GM12872 (cell line): ENCODE measurements at regions not wholly inside any gene's neighbourhood (a gene's known extent, or its start where the extent isn't known, plus 50 kb on each side); places are given as distances from the start of the nearest gene placed in this dataset.

Experiments used
- TF ChIP-seq, protein P1 (sequence below): IDR thresholded peaks from 3 replicates; pipeline ENCODE4 v1.5.1; 2011; ENCODE audit warnings: low read depth, mild to moderate bottlenecking, low read length, moderate library complexity; ENCODE audit not compliant: insufficient read depth

DNA sequence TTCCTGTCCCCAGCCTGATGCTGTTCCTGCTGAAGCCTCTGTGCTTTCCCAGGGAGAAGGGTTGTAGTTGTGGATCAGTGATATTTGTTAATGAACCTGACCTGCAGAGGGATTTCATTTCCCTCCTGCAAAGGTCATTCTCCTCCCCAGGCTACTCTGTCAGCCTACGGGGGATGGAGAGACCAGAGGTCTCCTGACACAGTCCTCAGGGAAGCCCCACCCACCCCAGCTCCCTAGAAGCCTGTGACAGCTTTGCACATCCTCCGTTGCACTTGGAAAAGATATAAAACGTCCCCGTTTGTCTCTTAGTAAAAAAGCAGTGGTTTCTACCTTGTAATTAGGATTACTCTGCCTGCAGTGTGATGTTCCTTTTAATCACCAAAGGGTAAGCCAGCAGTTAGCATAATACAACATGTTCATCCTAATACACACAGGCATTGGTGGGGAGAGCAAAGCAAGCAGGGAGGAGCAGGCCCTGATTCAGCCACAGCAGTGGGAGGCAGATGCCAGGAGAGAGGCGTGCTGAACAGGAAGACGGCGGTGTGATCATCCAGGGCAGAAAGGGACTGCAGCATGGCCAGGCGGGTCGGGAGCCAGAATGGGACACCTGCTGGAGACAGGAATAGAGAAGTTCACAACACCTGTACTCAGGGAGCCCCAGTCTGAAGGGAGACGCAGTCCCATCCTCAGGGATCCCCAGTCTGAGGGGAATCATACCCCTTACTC, 293.5 kb downstream of the LRFN2 start:
- TF ChIP-seq, protein P1, sequence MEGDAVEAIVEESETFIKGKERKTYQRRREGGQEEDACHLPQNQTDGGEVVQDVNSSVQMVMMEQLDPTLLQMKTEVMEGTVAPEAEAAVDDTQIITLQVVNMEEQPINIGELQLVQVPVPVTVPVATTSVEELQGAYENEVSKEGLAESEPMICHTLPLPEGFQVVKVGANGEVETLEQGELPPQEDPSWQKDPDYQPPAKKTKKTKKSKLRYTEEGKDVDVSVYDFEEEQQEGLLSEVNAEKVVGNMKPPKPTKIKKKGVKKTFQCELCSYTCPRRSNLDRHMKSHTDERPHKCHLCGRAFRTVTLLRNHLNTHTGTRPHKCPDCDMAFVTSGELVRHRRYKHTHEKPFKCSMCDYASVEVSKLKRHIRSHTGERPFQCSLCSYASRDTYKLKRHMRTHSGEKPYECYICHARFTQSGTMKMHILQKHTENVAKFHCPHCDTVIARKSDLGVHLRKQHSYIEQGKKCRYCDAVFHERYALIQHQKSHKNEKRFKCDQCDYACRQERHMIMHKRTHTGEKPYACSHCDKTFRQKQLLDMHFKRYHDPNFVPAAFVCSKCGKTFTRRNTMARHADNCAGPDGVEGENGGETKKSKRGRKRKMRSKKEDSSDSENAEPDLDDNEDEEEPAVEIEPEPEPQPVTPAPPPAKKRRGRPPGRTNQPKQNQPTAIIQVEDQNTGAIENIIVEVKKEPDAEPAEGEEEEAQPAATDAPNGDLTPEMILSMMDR = no peak

GRCh38 chr6:40293060-40293459, 294.1 kb downstream of the LRFN2 start:
- TF ChIP-seq, protein P1 = no peak

GRCh38 chr6:40290816-40291215, 296.3 kb downstream of the LRFN2 start:
- TF ChIP-seq, protein P1 = no peak

DNA sequence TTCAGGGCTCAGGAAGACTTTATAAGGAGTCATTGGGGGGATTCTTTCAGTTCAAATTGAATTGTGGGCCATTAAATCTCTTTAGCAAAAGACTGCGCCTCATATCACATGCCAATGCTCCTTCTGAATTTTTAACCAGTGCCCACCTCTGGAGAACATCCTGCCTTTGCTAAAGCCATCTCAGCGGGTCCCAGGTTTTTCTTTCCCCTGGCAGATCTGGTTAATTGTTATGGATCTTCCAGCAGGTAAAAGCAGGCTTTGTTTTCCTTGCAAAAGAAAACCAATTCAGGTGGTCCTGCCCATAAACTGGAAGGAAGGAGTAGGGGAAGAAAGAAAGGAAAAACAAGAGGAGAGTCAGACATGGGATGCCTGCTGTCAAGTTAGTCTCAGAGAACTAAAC, 298.2 kb downstream of the LRFN2 start:
- TF ChIP-seq, protein P1 = no peak

GRCh38 chr6:40287296-40287850, 299.8 kb downstream of the LRFN2 start:
- TF ChIP-seq, protein P1 = no peak

- TF ChIP-seq, protein P1 = no peak
Measured at GRCh38 chr6:40286721-40287120, 300.4 kb downstream of the LRFN2 start.

DNA sequence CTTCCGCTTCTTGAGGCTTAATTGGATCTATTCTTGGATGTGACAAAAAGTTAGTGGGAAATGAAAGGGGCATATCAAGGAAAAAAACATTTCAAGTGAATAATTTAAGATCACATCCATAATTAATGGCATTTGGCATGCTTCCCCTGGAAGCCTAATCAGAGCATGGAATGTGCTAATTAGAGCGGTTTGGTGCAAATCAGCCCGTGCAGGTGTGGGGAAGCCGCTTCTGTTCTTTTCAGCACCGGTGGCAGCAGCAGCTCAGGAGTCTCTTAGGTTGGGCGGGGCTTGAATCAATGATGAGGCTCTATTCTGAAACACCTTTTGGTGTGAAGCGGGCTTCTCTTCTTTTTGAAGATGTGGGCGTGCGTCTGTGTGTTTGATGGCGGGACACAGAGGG, 301.2 kb downstream of the LRFN2 start:
- TF ChIP-seq, protein P1 = no peak
